Liver (tissue), 8 donors: ENCODE measurements at regions not wholly inside any gene's neighbourhood (a gene's known extent, or its start where the extent isn't known, plus 50 kb on each side); places are given as distances from the start of the nearest gene placed in this dataset.

ENCODE experiments used
- DNase-seq: peaks from one replicate; pipeline ENCODE4 v3.0.0-alpha.2; 2017; ENCODE audit warnings: low spot score
- H3K27ac ChIP-seq, 2 donors: one replicate each; pipeline ENCODE4 v1.7.0; 2013; ENCODE audit warnings: inconsistent platforms in 2 of 2, low read length in 2 of 2, control low read depth in 1 of 2, low read depth in 1 of 2, mild to moderate bottlenecking in 1 of 2
- H3K27me3 ChIP-seq, 4 donors: one replicate each; pipeline versions ENCODE4 v1.6.1 to v1.7.0; 2013; ENCODE audit warnings: low read length in 3 of 4, inconsistent platforms in 1 of 4, mild to moderate bottlenecking in 1 of 4, moderate library complexity in 1 of 4; ENCODE audit not compliant: control insufficient read depth in 4 of 4, insufficient read depth in 4 of 4
- H3K36me3 ChIP-seq, 4 donors: one replicate each; pipeline versions ENCODE4 v1.6.1 to v1.7.0; 2013; ENCODE audit warnings: low read length in 3 of 4, mild to moderate bottlenecking in 3 of 4, low read depth in 1 of 4, moderate library complexity in 1 of 4; ENCODE audit not compliant: control insufficient read depth in 4 of 4, insufficient read depth in 3 of 4
- H3K4me1 ChIP-seq, 4 donors: one replicate each; pipeline versions ENCODE4 v1.6.1 to v1.7.0; 2013; ENCODE audit warnings: low read length in 3 of 4, mild to moderate bottlenecking in 3 of 4, moderate library complexity in 1 of 4; ENCODE audit not compliant: control insufficient read depth in 4 of 4, insufficient read depth in 4 of 4
- H3K4me3 ChIP-seq, 3 donors: one replicate each; pipeline versions ENCODE4 v1.6.1 to v1.7.0; 2013; ENCODE audit warnings: low read length in 3 of 3, control low read depth in 1 of 3, low read depth in 1 of 3, mild to moderate bottlenecking in 1 of 3
- H3K9ac ChIP-seq, 2 donors: one replicate each; pipeline ENCODE4 v1.7.0; 2013; ENCODE audit warnings: low read length in 2 of 2, mild to moderate bottlenecking in 2 of 2, moderate library complexity in 2 of 2, control low read depth in 1 of 2, low read depth in 1 of 2
- H3K9me3 ChIP-seq, 4 donors: one replicate each; pipeline versions ENCODE4 v1.6.1 to v1.7.0; 2013; ENCODE audit warnings: low read length in 3 of 4; ENCODE audit not compliant: control insufficient read depth in 4 of 4
- EGR1 ChIP-seq, 2 donors: IDR thresholded peaks; 2 replicates each; pipeline ENCODE4 v1.6.1; 2016 to 2018; ENCODE audit warnings: antibody characterized with exemption in 2 of 2, low read depth in 2 of 2
- FOXA1 ChIP-seq: IDR thresholded peaks from 2 replicates; pipeline ENCODE4 v1.6.1; 2016; ENCODE audit warnings: antibody characterized with exemption
- FOXA2 ChIP-seq: IDR thresholded peaks from 2 replicates; pipeline ENCODE4 v1.6.1; 2016; ENCODE audit warnings: antibody characterized with exemption
- GABPA ChIP-seq, 2 donors: IDR thresholded peaks in 1 of 2; conservative IDR thresholded peaks in 1 of 2; 2 replicates each; pipeline ENCODE4 v1.6.1; 2016; ENCODE audit warnings: antibody characterized with exemption in 2 of 2, mild to moderate bottlenecking in 1 of 2, moderate library complexity in 1 of 2
- HNF4A ChIP-seq, 2 donors: conservative IDR thresholded peaks; 2 replicates each; pipeline ENCODE4 v1.6.1; 2016; ENCODE audit warnings: antibody characterized with exemption in 2 of 2, mild to moderate bottlenecking in 2 of 2
- HNF4G ChIP-seq: IDR thresholded peaks from 2 replicates; pipeline ENCODE4 v1.6.1; 2016; ENCODE audit warnings: antibody characterized with exemption
- JUND ChIP-seq, 2 donors: IDR thresholded peaks; 2 replicates each; pipeline ENCODE4 v1.6.1; 2016; ENCODE audit warnings: antibody characterized with exemption in 2 of 2
- NR2F2 ChIP-seq: IDR thresholded peaks from 2 replicates; pipeline ENCODE4 v1.6.1; 2016; ENCODE audit warnings: antibody characterized with exemption
- RAD21 ChIP-seq, 2 donors: IDR thresholded peaks; 2 replicates each; pipeline ENCODE4 v1.6.1; 2016; ENCODE audit warnings: antibody characterized with exemption in 2 of 2, mild to moderate bottlenecking in 2 of 2
- REST ChIP-seq: IDR thresholded peaks from 2 replicates; pipeline ENCODE4 v1.6.1; 2016; ENCODE audit warnings: antibody characterized with exemption, mild to moderate bottlenecking
- RXRA ChIP-seq, 2 donors: IDR thresholded peaks; 2 replicates each; pipeline ENCODE4 v1.6.1; 2017 to 2018; ENCODE audit warnings: antibody characterized with exemption in 2 of 2, mild to moderate bottlenecking in 1 of 2
- SP1 ChIP-seq: IDR thresholded peaks from 2 replicates; pipeline ENCODE4 v1.6.1; 2018; ENCODE audit warnings: antibody characterized with exemption, mild to moderate bottlenecking
- TAF1 ChIP-seq: conservative IDR thresholded peaks from 2 replicates; pipeline ENCODE4 v1.6.1; 2016; ENCODE audit warnings: antibody characterized with exemption, mild to moderate bottlenecking
- YY1 ChIP-seq: IDR thresholded peaks from 2 replicates; pipeline ENCODE4 v1.6.1; 2016; ENCODE audit warnings: antibody characterized with exemption, mild to moderate bottlenecking
- ZBTB33 ChIP-seq: IDR thresholded peaks from 2 replicates; pipeline ENCODE4 v1.6.1; 2016; ENCODE audit warnings: antibody characterized with exemption
- WGBS: extraction: QIAGEN DNeasy Blood & Tissue Kit; methylation state at CpG from one replicate; pipeline ENCODE4 v1.1.7; 2013; 5-methylcytosine and 5-hydroxymethylcytosine counted together
- TF ChIP-seq, protein P1 (sequence below): IDR thresholded peaks from 2 replicates; pipeline ENCODE4 v1.6.1; 2016; ENCODE audit warnings: antibody characterized with exemption
- TF ChIP-seq, protein P2 (sequence below): fragments of 150-350 bp; IDR thresholded peaks from 2 replicates; pipeline ENCODE4 v1.5.1; 2017; ENCODE audit warnings: improper control_type of control experiment, low read depth, low read length; ENCODE audit not compliant: missing input control
- TF ChIP-seq, protein P3 (sequence below): IDR thresholded peaks from 2 replicates; pipeline ENCODE4 v1.6.1; 2016; ENCODE audit warnings: antibody characterized with exemption
- donor health status: healthy.
- donor health status: healthy.
- donor health status: healthy.
- donor health status: healthy.
- donor health status: healthy.

DNA sequence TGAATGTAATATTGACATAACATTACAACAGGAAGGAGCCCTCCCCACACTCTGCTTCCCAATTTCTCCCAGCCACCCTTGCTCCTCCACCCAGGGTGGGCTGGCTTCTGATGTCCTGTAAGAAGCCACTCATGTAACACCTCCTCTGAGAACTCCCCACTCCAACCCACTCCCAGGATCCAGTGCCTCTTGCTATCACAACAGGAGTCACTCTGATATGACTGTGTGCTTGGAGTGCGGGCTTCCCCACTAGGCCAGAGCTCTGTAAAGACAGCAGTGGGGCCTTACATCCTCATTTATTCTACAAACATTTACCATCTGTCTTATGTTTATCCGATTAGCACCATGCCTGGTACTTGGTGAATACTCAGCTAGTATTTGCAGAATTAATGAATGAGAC is 65.1 kb downstream of the PTGR3 start:
- 90% methylated on average over 2 of the region's 2 CpGs for WGBS
- no peak overlapping the region for H3K27ac ChIP-seq
- H3K9ac ChIP-seq = no peak overlapping the region
- no peak overlapping the region for H3K4me3 ChIP-seq
- H3K27me3 ChIP-seq = no peaks in the 10 kb centered on the region
- no peaks in the 10 kb centered on the region for H3K4me1 ChIP-seq
- TF ChIP-seq GABPA (IDR thresholded peaks at IDR 0.05 in 1 of 2, conservative IDR thresholded peaks at IDR 0.05 in 1 of 2) = no peak
- TF ChIP-seq JUND (IDR thresholded peaks at IDR 0.05) = no peak
- no peak for TF ChIP-seq HNF4A (conservative IDR thresholded peaks at IDR 0.05)
- TF ChIP-seq, protein P1, sequence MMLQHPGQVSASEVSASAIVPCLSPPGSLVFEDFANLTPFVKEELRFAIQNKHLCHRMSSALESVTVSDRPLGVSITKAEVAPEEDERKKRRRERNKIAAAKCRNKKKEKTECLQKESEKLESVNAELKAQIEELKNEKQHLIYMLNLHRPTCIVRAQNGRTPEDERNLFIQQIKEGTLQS = no peak
- TF ChIP-seq, protein P2, sequence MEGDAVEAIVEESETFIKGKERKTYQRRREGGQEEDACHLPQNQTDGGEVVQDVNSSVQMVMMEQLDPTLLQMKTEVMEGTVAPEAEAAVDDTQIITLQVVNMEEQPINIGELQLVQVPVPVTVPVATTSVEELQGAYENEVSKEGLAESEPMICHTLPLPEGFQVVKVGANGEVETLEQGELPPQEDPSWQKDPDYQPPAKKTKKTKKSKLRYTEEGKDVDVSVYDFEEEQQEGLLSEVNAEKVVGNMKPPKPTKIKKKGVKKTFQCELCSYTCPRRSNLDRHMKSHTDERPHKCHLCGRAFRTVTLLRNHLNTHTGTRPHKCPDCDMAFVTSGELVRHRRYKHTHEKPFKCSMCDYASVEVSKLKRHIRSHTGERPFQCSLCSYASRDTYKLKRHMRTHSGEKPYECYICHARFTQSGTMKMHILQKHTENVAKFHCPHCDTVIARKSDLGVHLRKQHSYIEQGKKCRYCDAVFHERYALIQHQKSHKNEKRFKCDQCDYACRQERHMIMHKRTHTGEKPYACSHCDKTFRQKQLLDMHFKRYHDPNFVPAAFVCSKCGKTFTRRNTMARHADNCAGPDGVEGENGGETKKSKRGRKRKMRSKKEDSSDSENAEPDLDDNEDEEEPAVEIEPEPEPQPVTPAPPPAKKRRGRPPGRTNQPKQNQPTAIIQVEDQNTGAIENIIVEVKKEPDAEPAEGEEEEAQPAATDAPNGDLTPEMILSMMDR = no peak
- no peak for TF ChIP-seq HNF4G
- no peak for TF ChIP-seq RAD21 (IDR thresholded peaks at IDR 0.05)
- TF ChIP-seq FOXA1 = no peak
- TF ChIP-seq SP1 = no peak
- no peak for TF ChIP-seq ZBTB33
- no peak for TF ChIP-seq YY1
- no peak for TF ChIP-seq RXRA (IDR thresholded peaks at IDR 0.05)
- TF ChIP-seq FOXA2 = no peak
- TF ChIP-seq, protein P3, sequence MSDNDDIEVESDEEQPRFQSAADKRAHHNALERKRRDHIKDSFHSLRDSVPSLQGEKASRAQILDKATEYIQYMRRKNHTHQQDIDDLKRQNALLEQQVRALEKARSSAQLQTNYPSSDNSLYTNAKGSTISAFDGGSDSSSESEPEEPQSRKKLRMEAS = no peak
- TF ChIP-seq NR2F2 = no peak
- TF ChIP-seq TAF1 = no peak
- no peak for TF ChIP-seq EGR1 (IDR thresholded peaks at IDR 0.05; ENCODE audit: low read depth in 2 of 2)
- no peak for TF ChIP-seq REST
- H3K9me3 ChIP-seq = peaks cover 0 to 9% (median 3%) of the 10 kb centered on the region in 4 donors
- no peaks in the 10 kb centered on the region for H3K36me3 ChIP-seq
- DNase-seq = no peak
